GM12873 (cell line): ENCODE measurements at regions not wholly inside any gene's neighbourhood (a gene's known extent, or its start where the extent isn't known, plus 50 kb on each side); places are given as distances from the start of the nearest gene placed in this dataset.

ENCODE experiments used
- TF ChIP-seq, protein P1 (sequence below): IDR thresholded peaks from 2 replicates; pipeline ENCODE4 v1.5.1; 2012; ENCODE audit warnings: low read depth, mild to moderate bottlenecking, moderate library complexity, low read length, control low read depth; ENCODE audit not compliant: insufficient read depth; ENCODE audit errors: missing control alignments

DNA sequence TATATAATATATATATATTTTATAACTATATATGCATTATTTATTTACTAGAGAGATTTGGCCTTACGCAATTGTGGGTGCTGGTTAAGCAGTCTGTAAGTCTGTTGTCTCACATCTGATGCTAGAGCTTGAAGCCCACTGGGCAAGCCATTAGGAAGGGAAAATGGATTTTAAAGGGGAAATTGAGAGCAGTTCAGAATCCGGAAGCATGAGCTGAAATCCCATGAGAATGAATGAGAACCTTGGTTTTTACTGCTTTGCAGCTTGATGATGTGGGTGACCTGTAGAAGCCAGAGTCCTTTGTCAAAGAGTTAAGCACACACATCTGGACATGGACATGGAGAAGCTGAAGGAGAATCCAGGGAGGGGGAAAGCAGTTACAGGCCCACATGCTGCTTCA, 220.8 kb upstream of the DAB1 start:
- TF ChIP-seq, protein P1, sequence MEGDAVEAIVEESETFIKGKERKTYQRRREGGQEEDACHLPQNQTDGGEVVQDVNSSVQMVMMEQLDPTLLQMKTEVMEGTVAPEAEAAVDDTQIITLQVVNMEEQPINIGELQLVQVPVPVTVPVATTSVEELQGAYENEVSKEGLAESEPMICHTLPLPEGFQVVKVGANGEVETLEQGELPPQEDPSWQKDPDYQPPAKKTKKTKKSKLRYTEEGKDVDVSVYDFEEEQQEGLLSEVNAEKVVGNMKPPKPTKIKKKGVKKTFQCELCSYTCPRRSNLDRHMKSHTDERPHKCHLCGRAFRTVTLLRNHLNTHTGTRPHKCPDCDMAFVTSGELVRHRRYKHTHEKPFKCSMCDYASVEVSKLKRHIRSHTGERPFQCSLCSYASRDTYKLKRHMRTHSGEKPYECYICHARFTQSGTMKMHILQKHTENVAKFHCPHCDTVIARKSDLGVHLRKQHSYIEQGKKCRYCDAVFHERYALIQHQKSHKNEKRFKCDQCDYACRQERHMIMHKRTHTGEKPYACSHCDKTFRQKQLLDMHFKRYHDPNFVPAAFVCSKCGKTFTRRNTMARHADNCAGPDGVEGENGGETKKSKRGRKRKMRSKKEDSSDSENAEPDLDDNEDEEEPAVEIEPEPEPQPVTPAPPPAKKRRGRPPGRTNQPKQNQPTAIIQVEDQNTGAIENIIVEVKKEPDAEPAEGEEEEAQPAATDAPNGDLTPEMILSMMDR: no peak

DNA sequence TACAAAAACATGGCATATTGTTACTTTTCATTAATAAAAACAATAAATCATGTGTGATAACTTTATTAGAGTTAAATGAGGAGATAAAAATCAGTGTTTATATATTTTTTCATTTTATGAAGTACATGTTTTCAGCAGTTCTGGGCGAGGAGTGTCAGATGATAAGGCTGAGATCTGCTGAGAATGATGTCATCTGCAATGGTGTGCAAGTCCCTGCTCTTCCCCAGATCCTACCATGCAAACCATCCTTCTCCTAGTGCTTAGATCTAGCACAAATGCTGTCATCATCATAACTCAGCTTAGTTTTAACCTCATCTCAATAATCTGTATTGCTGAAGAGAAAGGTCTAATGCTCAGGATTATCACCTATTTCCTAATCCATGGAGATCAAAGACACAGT, 214.4 kb upstream of the DAB1 start:
- TF ChIP-seq, protein P1: no peak

DNA sequence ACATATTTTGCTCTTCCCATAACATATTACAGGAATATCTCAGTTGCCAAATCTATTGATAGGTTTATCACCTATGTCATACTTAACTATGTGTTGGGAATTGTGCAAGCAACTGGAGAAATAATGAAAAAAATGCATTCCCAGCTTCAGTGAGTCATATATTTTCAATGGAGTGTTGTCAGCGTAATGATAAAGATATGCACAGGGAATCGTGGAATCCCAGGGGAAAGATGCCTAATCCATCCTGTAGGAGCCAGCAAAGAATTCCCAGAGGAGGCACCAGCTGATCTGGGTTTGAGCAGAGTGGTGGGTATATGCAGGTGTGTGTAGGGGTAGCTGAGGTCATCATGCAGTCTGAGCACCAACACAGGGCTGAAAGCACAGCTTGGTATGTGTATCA, 213.3 kb upstream of the DAB1 start:
- TF ChIP-seq, protein P1: no peak

DNA sequence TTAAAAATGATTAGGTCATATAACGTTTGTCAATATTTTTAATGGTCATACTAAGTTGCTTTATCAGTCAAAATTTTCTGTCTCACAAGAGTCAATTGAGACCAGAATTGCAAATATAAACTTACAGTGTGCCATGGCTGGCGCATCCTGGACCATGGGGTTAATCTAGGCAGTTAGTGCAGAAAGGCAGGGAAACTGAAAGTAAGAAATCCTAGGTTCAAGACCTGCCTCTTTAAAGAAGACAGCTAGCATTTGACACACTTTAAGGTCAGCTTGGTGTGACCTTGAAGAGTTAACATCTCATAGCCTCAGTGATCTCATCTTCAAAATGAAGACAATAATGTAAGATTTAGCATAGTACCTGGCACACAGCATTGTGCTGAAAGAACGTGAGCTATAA, 210.0 kb upstream of the DAB1 start:
- TF ChIP-seq, protein P1: no peak

DNA sequence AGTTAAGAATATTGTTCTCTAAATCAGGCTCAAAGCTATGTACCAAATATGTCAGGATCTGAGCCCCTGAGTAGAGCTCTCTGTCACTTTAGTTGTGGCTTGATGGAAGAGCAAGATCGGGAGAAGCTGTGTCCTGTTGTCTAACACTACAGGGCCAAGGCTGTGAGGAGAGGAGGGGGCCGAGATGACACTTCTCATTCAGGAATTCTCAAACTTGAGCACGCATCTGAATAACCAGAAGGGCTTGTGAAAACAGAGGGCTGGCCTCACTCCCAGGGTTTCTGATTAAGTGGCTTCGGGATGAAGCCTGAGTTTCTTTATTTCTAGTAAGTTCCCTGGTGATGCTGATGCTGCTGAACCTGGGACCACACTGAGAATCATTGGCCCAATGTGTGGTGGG, 209.2 kb upstream of the DAB1 start:
- TF ChIP-seq, protein P1: no peak

DNA sequence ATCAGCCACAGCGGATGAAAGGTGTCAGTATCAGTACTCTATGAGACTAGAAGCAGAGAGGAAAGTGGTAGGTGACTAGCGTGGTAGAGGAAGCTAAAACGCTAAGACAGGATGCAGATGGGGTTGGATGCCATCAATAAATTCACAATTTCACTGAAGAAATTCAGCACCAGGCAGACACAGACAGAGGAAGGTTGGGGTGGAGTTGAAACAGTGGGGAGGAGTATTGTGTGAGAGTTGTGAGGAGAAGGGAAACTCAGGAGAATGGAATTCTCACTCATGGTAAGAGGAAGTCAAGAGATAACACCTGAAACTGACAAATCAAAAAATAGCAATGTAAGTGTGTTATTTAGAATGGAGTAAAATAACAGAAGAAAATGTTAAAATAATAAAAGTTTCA, 208.5 kb upstream of the DAB1 start:
- TF ChIP-seq, protein P1: no peak

DNA sequence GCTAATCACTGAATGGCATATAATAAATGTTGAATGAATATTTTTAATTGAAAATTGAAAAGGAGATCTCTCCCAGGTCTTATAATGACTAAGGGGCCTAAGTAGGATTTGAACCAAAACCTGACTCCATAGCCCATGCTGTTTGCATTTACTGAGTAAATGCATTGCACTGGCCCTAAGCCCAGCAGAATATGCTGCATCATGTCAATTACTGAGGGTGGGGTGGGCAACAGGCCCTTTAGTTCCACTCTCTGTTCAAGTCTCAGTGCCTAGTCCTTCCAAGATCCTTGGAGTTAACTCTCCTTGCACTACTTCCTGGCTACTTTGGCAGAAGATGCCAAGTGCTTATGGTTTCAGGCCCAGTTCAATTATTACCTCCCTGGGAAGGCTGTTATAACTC, 203.8 kb upstream of the DAB1 start:
- TF ChIP-seq, protein P1: no peak
